GM12864 (cell line): ENCODE measurements at regions not wholly inside any gene's neighbourhood (a gene's known extent, or its start where the extent isn't known, plus 50 kb on each side); places are given as distances from the start of the nearest gene placed in this dataset.

Experiments used
- DNase-seq: peaks from one replicate; pipeline ENCODE4 v3.0.0-alpha.2; 2011; ENCODE audit warnings: low read depth
- H3K4me3 ChIP-seq: 2 replicates; pipeline ENCODE4 v1.5.1; 2011; ENCODE audit warnings: mild to moderate bottlenecking, low read depth, low read length, control low read depth
- CTCF ChIP-seq: IDR thresholded peaks from 2 replicates; pipeline ENCODE4 v1.5.1; 2011; ENCODE audit warnings: low read depth, mild to moderate bottlenecking, moderate library complexity, low read length, control low read depth, inconsistent platforms; ENCODE audit errors: missing control alignments

DNA sequence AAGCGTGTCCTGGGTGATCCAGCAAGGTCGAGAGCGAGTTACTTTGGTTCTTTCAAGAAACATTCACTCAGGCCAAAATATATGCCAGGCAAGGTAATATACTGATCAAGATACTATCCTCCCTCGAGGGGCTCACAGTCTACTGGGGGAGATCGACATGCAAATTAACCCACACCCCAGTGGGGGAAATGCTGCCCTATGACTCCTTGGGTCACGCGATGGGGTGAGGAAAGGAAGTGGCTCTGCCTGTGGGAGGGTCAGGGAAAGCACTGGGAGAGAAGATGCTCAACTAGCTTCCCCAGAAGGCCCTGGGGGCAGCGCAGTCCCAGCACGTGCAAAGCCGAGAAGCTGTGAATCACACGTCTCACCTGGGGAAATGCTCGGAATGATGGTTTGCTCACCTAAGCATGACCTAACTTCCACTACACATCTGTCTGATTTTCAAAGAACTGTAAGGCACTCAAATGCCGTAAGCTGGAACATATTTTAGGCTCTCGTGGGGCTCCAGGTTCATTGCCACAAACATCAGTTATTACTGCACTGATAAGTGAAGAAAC lies 130.7 kb downstream of the RCN1 start:
- DNase-seq = no peak
- H3K4me3 ChIP-seq = no peak overlapping the region
- no peak for TF ChIP-seq CTCF

DNA sequence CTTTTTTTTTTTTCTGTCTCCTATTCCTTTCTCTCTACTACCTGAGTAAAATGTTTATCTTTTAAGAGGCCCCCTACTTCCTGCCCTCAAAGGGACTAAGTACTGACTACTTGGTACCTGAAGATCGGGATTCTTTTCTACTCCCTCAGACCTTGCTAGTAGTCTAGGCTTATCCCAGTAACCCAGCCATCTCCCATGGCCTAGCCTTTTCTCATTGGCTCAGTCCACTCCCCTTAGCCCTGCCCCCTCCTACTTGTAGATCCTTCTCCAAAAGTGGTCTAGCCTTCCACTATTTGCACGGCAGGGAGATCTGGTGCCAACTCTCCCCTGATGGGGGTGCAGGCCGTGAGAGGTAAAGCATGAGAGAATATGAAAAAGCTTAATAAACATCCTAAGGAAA lies 133.7 kb downstream of the RCN1 start:
- no peak for DNase-seq
- H3K4me3 ChIP-seq = no peak overlapping the region
- TF ChIP-seq CTCF = no peak

GRCh38 chr11:32225571-32226285 lies 134.9 kb downstream of the RCN1 start:
- H3K4me3 ChIP-seq = no peak overlapping the region
- no peak for TF ChIP-seq CTCF
- DNase-seq = no peak

DNA sequence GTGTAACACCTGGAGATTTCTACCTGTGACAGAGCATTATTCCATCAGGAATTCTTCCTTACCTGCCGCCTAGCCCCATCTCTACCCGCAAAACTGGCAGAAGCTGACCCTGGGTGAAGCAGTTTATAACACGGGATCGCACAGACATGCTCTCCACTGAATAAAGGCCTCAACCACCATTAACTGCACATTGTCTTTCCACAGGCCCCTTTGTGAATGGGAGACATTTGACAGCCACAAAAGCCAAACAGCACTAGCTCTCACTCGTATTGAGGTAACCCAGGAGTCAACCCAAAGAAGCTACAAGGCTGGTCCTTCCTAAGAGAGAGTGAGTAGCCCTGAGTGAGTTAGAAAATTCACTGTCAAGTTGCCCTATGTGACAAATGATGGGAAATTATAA lies 135.6 kb downstream of the RCN1 start:
- no peak for DNase-seq
- TF ChIP-seq CTCF = no peak
- no peak overlapping the region for H3K4me3 ChIP-seq

GRCh38 chr11:32229576-32230240 lies 138.8 kb downstream of the RCN1 start:
- H3K4me3 ChIP-seq = no peak overlapping the region
- no peak for TF ChIP-seq CTCF
- DNase-seq = no peak

GRCh38 chr11:32231909-32232493 lies 141.1 kb downstream of the RCN1 start:
- peak; percentile 90 for TF ChIP-seq CTCF
- no peak for DNase-seq
- no peak overlapping the region for H3K4me3 ChIP-seq
